Endothelial cell of umbilical vein (primary cell): ENCODE measurements at regions not wholly inside any gene's neighbourhood (a gene's known extent, or its start where the extent isn't known, plus 50 kb on each side); places are given as distances from the start of the nearest gene placed in this dataset.

Experiments
- BruUV-seq: library from RNA; stranded (reverse); fragments of 400-500 nt; replicated peaks from 2 replicates; lab custom pipeline; 2021; lab: Mats Ljungman, UMichigan
- CTCF ChIA-PET: fragments of 300-600, 350-600 bp; sonication (Branson Sonifier 250); formaldehyde crosslinking; loops from one replicate; lab custom pipeline; 2021; ENCODE audit warnings: antibody characterized with exemption, inconsistent platforms; lab: Charles Lee
- POLR2A ChIA-PET: fragments of 300-600, 350-600 bp; sonication (Branson Sonifier 250); formaldehyde crosslinking; loops from one replicate; lab custom pipeline; 2021; ENCODE audit warnings: antibody characterized with exemption, inconsistent platforms; lab: Charles Lee
- DNase-seq: peaks from one replicate; pipeline ENCODE4 v3.0.0-alpha.2; 2011; ENCODE audit warnings: low read depth, low spot score
- FAIRE-seq: peaks from 2 replicates; lab custom pipeline; 2011; peaks lifted over from hg19 to GRCh38; lab: Jason Lieb, UNC
- H2AFZ ChIP-seq: 2 replicates; pipeline ENCODE4 v1.6.0; 2012; ENCODE audit warnings: low read depth, low read length, control low read depth, inconsistent platforms
- H3K27ac ChIP-seq: 2 replicates; pipeline ENCODE4 v1.5.1; 2011; ENCODE audit warnings: low read depth, mild to moderate bottlenecking, control low read depth, low read length, moderate library complexity; ENCODE audit not compliant: insufficient read depth
- H3K27me3 ChIP-seq, 2 experiments: 2 replicates each; pipeline versions ENCODE4 v1.6.0 to v1.6.1; 2011; ENCODE audit warnings: low read length in 2 of 2, mixed read lengths in 1 of 2; ENCODE audit not compliant: control insufficient read depth in 2 of 2, insufficient read depth in 2 of 2
- H3K36me3 ChIP-seq, 2 experiments: 2 replicates in 1 of 2; 3 replicates in 1 of 2; pipeline ENCODE4 v1.5.1; 2011; ENCODE audit warnings: low read length in 2 of 2, mild to moderate bottlenecking in 1 of 2, moderate library complexity in 1 of 2; ENCODE audit not compliant: control insufficient read depth in 2 of 2, insufficient read depth in 2 of 2; ENCODE audit errors: extremely low read depth in 1 of 2
- H3K4me1 ChIP-seq: 3 replicates; pipeline ENCODE4 v1.5.1; 2011; ENCODE audit warnings: mild to moderate bottlenecking, low read length; ENCODE audit not compliant: control insufficient read depth, insufficient read depth; ENCODE audit errors: extremely low read depth
- H3K4me2 ChIP-seq: 2 replicates; pipeline ENCODE4 v1.6.1; 2011; ENCODE audit warnings: low read length, control low read depth, mixed read lengths; ENCODE audit not compliant: insufficient read depth
- H3K4me3 ChIP-seq, 3 experiments: fragments of 200-600 bp in 1 of 3; sonication (generic), shearing (Covaris generic) in 1 of 3; replicated peaks in 1 of 3; 2 replicates each; pipeline ENCODE4 v1.5.1; 2011 to 2016; ENCODE audit warnings: control low read depth in 3 of 3, low read length in 3 of 3, mild to moderate bottlenecking in 2 of 3, inconsistent platforms in 1 of 3, low read depth in 1 of 3, moderate library complexity in 1 of 3; ENCODE audit not compliant: insufficient read depth in 1 of 3
- H3K79me2 ChIP-seq: 2 replicates; pipeline ENCODE4 v1.6.0; 2012; ENCODE audit warnings: low read length, inconsistent platforms; ENCODE audit not compliant: control insufficient read depth, insufficient read depth
- H3K9ac ChIP-seq: replicated peaks from 2 replicates; pipeline ENCODE3; 2011; ENCODE audit warnings: low read length, control low read depth; ENCODE audit not compliant: insufficient read depth; ENCODE audit errors: extremely low read depth
- H3K9me1 ChIP-seq: replicated peaks from 3 replicates; pipeline ENCODE4 v1.6.0; 2011; ENCODE audit warnings: mild to moderate bottlenecking, low read length; ENCODE audit not compliant: control insufficient read depth, insufficient read depth; ENCODE audit errors: extremely low read depth
- H3K9me3 ChIP-seq: replicated peaks from 2 replicates; pipeline ENCODE4 v1.5.1; 2012; ENCODE audit warnings: low read length, inconsistent platforms; ENCODE audit not compliant: control insufficient read depth, insufficient read depth
- H4K20me1 ChIP-seq: replicated peaks from 2 replicates; pipeline ENCODE3; 2011; ENCODE audit warnings: mild to moderate bottlenecking, low read length; ENCODE audit not compliant: control insufficient read depth, insufficient read depth; ENCODE audit errors: extremely low read depth
- EZH2 ChIP-seq: IDR thresholded peaks from 2 replicates; pipeline ENCODE4 v1.6.1; 2012; ENCODE audit warnings: borderline replicate concordance, low read depth, mild to moderate bottlenecking, moderate library complexity, low read length, inconsistent platforms; ENCODE audit not compliant: severe bottlenecking
- FOS ChIP-seq: IDR thresholded peaks from 2 replicates; pipeline ENCODE4 v1.6.1; 2011; ENCODE audit warnings: mild to moderate bottlenecking, low read length, moderate library complexity, borderline replicate concordance; ENCODE audit not compliant: insufficient read depth
- GATA2 ChIP-seq: IDR thresholded peaks from 2 replicates; pipeline ENCODE4 v1.7.0; 2011; ENCODE audit warnings: low read depth, mild to moderate bottlenecking, moderate library complexity, mixed read lengths, low read length; ENCODE audit not compliant: insufficient read length, insufficient read depth
- JUN ChIP-seq: IDR thresholded peaks from 2 replicates; pipeline ENCODE4 v1.6.1; 2011; ENCODE audit warnings: borderline replicate concordance, low read depth; ENCODE audit not compliant: insufficient read length, insufficient read depth
- MAX ChIP-seq: IDR thresholded peaks from 2 replicates; pipeline ENCODE4 v1.6.1; 2011; ENCODE audit not compliant: insufficient read depth, insufficient read length
- MYC ChIP-seq: IDR thresholded peaks from one replicate; pipeline ENCODE4 v1.6.1; 2011; ENCODE audit warnings: mild to moderate bottlenecking, low read depth, low read length
- POLR2A ChIP-seq: IDR thresholded peaks from 2 replicates; pipeline ENCODE4 v1.6.1; 2012; ENCODE audit warnings: low read depth, mild to moderate bottlenecking, control low read depth, low read length
- POLR2AphosphoS5 ChIP-seq: IDR thresholded peaks from 2 replicates; pipeline ENCODE4 v1.6.1; 2012; ENCODE audit warnings: low read depth, mild to moderate bottlenecking, control low read depth, low read length, moderate library complexity; ENCODE audit not compliant: insufficient read depth
- dilution Hi-C: fragments of 300-500 bp; cut with MboI; formaldehyde crosslinking; loops from one replicate; pipeline ENCODE4 v1.15.0; 2019; ENCODE audit warnings: low sequenced_read_pairs; ENCODE audit not compliant: extremely low pct_ligation_motif_present
- intact Hi-C: fragments of 100-400 bp; cut with micrococcal nuclease; formaldehyde crosslinking; loops from one replicate; pipeline ENCODE4 v1.10.0; 2022
- TF ChIP-seq, protein P1 (sequence below), 2 donors: IDR thresholded peaks; 1 replicate in 1 of 2; 2 replicates in 1 of 2; pipeline ENCODE4 v1.5.1; 2011; ENCODE audit warnings: low read length in 2 of 2, mild to moderate bottlenecking in 2 of 2, moderate library complexity in 2 of 2, control low read depth in 1 of 2, inconsistent platforms in 1 of 2, low read depth in 1 of 2; ENCODE audit not compliant: insufficient read depth in 1 of 2; ENCODE audit errors: extremely low read depth in 1 of 2

DNA sequence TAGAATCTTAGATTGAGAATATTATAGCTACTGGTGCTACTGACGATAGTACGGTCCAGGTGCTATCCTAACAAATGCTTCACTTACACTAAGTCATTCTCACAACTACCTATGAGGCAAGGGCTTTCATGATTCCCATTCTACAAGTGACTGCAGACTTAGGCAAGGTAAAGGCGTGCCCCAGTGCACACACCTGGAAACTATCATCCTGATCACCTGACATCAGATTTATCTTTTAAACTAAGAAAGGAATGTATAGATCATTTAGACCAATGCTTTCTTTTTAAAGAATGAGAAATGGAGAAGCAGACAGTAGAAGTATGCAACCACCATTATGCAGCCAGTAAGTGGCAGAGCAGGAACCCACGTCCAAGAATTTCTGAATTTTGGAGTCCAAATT is 59.2 kb upstream of the LRRN1 start:
- TF ChIP-seq JUN (no peak), MAX (no peak), GATA2 (no peak), FOS (no peak), MYC (no peak), POLR2AphosphoS5 (no peak), POLR2A (no peak)

DNA sequence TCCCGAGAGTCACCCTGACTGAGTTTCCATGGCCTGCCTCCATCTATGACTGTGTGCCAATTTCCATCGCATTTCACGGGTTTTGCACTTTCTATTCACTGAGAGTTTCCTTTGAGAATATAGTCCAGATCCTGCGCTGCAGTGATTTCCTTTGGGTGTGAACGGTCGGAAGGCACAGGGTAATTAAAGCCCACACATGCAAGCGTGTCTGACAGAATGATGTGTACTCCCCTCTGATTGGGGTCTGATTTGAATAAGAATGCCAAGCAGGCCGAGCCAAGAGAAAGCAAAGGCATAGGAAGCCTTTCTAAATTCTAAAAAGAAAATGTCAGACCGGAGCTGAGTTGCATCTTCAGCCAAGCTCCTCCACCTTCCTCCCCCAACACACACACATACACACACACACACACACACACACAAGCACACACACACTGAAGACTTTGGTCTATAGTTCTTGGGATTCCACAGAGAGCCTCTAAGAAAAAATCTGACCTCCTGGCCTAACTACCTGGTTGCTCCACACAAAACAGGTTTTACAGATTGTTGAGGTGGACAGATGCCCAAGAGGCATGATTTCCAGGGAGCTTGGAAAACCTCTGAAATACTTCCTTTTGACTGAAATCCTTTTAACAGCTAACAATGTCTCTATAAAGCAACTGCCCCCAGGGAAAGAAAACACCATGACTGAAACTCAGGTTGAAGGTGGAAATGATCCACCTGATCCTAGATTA is 59.7 kb upstream of the LRRN1 start:
- ChIA-PET POLR2A (no interaction called here), CTCF (no interaction called here)
- Histone ChIP-seq H3K9ac (no peak overlapping the region), H3K27ac (no peak overlapping the region), H3K9me1 (no peaks in the 10 kb centered on the region), H3K4me1 (no peaks in the 10 kb centered on the region), H4K20me1 (no peaks in the 10 kb centered on the region), H3K4me3 (no peak overlapping the region), H3K36me3 (no peaks in the 10 kb centered on the region), H3K79me2 (no peaks in the 10 kb centered on the region), H3K9me3 (peaks cover 10% of the 10 kb centered on the region), H3K27me3 (no peaks in the 10 kb centered on the region), H3K4me2 (no peak overlapping the region), H2AFZ (no peak overlapping the region)
- intact Hi-C loops (no loop called here), dilution Hi-C loops (no loop called here)
- no peak for TF ChIP-seq EZH2
- TF ChIP-seq MAX: no peak
- TF ChIP-seq POLR2A: no peak
- TF ChIP-seq FOS: no peak
- no peak for TF ChIP-seq POLR2AphosphoS5
- no peak for TF ChIP-seq JUN
- TF ChIP-seq, protein P1, sequence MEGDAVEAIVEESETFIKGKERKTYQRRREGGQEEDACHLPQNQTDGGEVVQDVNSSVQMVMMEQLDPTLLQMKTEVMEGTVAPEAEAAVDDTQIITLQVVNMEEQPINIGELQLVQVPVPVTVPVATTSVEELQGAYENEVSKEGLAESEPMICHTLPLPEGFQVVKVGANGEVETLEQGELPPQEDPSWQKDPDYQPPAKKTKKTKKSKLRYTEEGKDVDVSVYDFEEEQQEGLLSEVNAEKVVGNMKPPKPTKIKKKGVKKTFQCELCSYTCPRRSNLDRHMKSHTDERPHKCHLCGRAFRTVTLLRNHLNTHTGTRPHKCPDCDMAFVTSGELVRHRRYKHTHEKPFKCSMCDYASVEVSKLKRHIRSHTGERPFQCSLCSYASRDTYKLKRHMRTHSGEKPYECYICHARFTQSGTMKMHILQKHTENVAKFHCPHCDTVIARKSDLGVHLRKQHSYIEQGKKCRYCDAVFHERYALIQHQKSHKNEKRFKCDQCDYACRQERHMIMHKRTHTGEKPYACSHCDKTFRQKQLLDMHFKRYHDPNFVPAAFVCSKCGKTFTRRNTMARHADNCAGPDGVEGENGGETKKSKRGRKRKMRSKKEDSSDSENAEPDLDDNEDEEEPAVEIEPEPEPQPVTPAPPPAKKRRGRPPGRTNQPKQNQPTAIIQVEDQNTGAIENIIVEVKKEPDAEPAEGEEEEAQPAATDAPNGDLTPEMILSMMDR (IDR thresholded peaks at IDR 0.05; ENCODE audit: extremely low read depth in 1 of 2, insufficient read depth in 1 of 2, low read depth in 1 of 2, low read length in 2 of 2): no peak
- TF ChIP-seq MYC: no peak
- TF ChIP-seq GATA2: no peak
- DNase-seq (no peak), FAIRE-seq (no peak)
- no TSS peak for BruUV-seq

More for the DNA sequence above, 59.2 kb upstream of the LRRN1 start:
- Histone ChIP-seq H3K4me3 (no peak overlapping the region), H4K20me1 (no peaks in the 10 kb centered on the region), H3K79me2 (no peaks in the 10 kb centered on the region), H3K9me3 (peaks cover 10% of the 10 kb centered on the region), H3K9ac (no peak overlapping the region), H3K27ac (no peak overlapping the region), H3K27me3 (no peaks in the 10 kb centered on the region), H3K4me2 (no peak overlapping the region), H3K4me1 (no peaks in the 10 kb centered on the region), H2AFZ (no peak overlapping the region), H3K36me3 (no peaks in the 10 kb centered on the region), H3K9me1 (no peaks in the 10 kb centered on the region)
- FAIRE-seq: no peak
- BruUV-seq: no TSS peak
- ChIA-PET CTCF (no interaction called here), POLR2A (no interaction called here)
- no peak for DNase-seq
- intact Hi-C loops (no loop called here), dilution Hi-C loops (no loop called here)
